Calu3 (cell line): ENCODE measurements at regions not wholly inside any gene's neighbourhood (a gene's known extent, or its start where the extent isn't known, plus 50 kb on each side); places are given as distances from the start of the nearest gene placed in this dataset.

Experiments
- BruUV-seq: library from RNA; stranded (reverse); fragments of 400-500 nt; replicated peaks from 2 replicates; lab custom pipeline; 2021; lab: Mats Ljungman, UMichigan
- CTCF ChIA-PET: fragments of 300-600 bp; sonication (Branson Sonifier 250); formaldehyde crosslinking; loops from one replicate; lab custom pipeline; 2022; ENCODE audit warnings: antibody characterized with exemption; lab: Charles Lee
- DNase-seq: peaks from one replicate; pipeline ENCODE4 v3.0.0; 2022
- H3K27ac Mint-ChIP-seq: one replicate; pipeline ENCODE4 v1.8.0; 2022; ENCODE audit warnings: mixed read lengths; ENCODE audit not compliant: unreplicated experiment
- H3K27me3 Mint-ChIP-seq: one replicate; pipeline ENCODE4 v1.8.0; 2022; ENCODE audit warnings: mixed read lengths; ENCODE audit not compliant: unreplicated experiment
- H3K36me3 Mint-ChIP-seq: one replicate; pipeline ENCODE4 v1.8.0; 2022; ENCODE audit warnings: mild to moderate bottlenecking, moderate library complexity, mixed read lengths; ENCODE audit not compliant: insufficient read depth, unreplicated experiment
- H3K4me1 Mint-ChIP-seq: one replicate; pipeline ENCODE4 v1.8.0; 2022; ENCODE audit warnings: mild to moderate bottlenecking, low read depth, mixed read lengths; ENCODE audit not compliant: unreplicated experiment
- H3K4me3 Mint-ChIP-seq: one replicate; pipeline ENCODE4 v1.8.0; 2022; ENCODE audit warnings: mild to moderate bottlenecking, low read depth, moderate library complexity, mixed read lengths; ENCODE audit not compliant: unreplicated experiment
- H3K9me3 Mint-ChIP-seq: one replicate; pipeline ENCODE4 v1.8.0; 2022; ENCODE audit warnings: low read depth, mixed read lengths; ENCODE audit not compliant: unreplicated experiment
- intact Hi-C: fragments of 100-400 bp; cut with micrococcal nuclease; formaldehyde crosslinking; loops from one replicate; pipeline ENCODE4 v1.10.0; 2022; ENCODE audit not compliant: unreplicated experiment
- TF ChIP-seq, protein P1 (sequence below): fragments of 200-600 bp; IDR thresholded peaks from one replicate; pipeline ENCODE4 v1.8.0; 2022; ENCODE audit warnings: antibody characterized with exemption; ENCODE audit not compliant: unreplicated experiment

DNA sequence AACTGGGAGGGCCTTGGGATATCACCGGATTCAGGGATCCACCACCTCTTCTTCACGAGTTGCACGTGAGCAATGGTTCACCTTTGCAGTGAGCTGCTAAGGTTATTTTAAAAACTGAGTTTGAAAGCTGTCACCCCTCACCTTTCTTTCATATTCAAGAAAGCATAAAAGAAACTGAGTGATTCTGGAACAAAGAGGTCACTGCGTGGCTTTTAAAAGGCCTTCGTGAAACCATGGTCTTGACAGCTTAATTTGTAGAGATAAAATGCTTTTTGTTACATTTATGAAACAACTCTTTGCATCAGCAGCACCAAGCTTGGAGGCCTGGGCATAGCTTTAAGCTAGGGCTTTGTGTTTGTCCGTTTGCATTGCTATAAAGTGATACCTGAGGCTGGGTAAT lies 101.4 kb upstream of the NECTIN1 start:
- Mint-ChIP-seq H3K36me3 (no peaks in the 10 kb centered on the region), H3K27ac (no peak overlapping the region), H3K4me3 (no peak overlapping the region), H3K4me1 (no peaks in the 10 kb centered on the region), H3K9me3 (no peaks in the 10 kb centered on the region), H3K27me3 (peaks cover 79% of the 10 kb centered on the region)
- CTCF ChIA-PET, result no interaction called here
- DNase-seq, result no peak
- TF ChIP-seq, protein P1, sequence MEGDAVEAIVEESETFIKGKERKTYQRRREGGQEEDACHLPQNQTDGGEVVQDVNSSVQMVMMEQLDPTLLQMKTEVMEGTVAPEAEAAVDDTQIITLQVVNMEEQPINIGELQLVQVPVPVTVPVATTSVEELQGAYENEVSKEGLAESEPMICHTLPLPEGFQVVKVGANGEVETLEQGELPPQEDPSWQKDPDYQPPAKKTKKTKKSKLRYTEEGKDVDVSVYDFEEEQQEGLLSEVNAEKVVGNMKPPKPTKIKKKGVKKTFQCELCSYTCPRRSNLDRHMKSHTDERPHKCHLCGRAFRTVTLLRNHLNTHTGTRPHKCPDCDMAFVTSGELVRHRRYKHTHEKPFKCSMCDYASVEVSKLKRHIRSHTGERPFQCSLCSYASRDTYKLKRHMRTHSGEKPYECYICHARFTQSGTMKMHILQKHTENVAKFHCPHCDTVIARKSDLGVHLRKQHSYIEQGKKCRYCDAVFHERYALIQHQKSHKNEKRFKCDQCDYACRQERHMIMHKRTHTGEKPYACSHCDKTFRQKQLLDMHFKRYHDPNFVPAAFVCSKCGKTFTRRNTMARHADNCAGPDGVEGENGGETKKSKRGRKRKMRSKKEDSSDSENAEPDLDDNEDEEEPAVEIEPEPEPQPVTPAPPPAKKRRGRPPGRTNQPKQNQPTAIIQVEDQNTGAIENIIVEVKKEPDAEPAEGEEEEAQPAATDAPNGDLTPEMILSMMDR, result no peak
- intact Hi-C loops, result no loop called here
- BruUV-seq, result no TSS peak

DNA sequence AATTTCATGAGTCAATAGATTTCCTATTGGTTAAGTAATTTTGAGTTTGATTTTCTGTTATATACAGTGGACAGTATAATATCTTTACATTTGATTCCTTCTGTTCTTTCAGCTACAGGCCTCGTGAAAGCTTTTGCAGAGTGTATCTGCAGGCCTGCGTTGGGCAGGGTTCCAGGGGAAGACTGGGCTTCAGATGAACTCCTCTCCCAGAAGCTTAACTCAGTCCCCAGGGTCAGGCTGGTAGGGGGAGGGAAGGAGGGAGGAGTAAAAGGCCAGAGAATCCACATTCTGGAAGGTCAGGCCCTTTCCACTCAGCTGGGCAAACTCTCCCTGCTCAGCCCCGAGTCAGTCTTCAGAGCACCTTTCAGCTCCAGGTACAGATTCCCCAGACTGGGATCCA lies 100.4 kb upstream of the NECTIN1 start:
- Mint-ChIP-seq H3K4me1 (no peaks in the 10 kb centered on the region), H3K27me3 (peaks cover 79% of the 10 kb centered on the region), H3K4me3 (no peak overlapping the region), H3K27ac (no peak overlapping the region), H3K9me3 (no peaks in the 10 kb centered on the region), H3K36me3 (no peaks in the 10 kb centered on the region)
- TF ChIP-seq, protein P1, result no peak
- CTCF ChIA-PET, result no interaction called here
- no TSS peak for BruUV-seq
- intact Hi-C loops, result no loop called here
- DNase-seq, result no peak

DNA sequence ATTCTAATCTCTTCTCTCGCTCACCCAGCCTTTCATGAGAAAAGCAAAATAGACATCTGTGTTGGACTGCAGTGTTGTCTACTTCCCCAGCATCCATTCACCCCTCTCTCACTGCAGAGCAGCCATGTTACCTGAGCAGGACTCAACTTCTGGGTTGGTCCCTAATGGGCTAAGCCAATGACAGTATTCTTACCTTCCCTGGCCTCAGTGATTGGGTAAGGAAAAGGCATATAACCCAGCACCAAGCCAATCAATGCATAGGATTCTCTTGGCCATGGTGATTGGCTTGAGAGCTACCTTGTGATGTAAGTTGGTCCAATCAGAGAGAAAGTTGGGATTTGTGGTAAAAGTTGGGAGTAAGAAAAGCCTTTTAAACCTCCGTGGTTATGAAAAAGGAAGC lies 99.8 kb upstream of the NECTIN1 start:
- H3K27ac Mint-ChIP-seq, result no peak overlapping the region
- H3K4me1 Mint-ChIP-seq, result no peaks in the 10 kb centered on the region
- TF ChIP-seq, protein P1, result no peak
- peaks cover 79% of the 10 kb centered on the region for H3K27me3 Mint-ChIP-seq
- no TSS peak for BruUV-seq
- no peak overlapping the region for H3K4me3 Mint-ChIP-seq
- no peak for DNase-seq
- H3K9me3 Mint-ChIP-seq, result no peaks in the 10 kb centered on the region
- intact Hi-C loops, result no loop called here
- H3K36me3 Mint-ChIP-seq, result no peaks in the 10 kb centered on the region
- CTCF ChIA-PET, result no interaction called here

DNA sequence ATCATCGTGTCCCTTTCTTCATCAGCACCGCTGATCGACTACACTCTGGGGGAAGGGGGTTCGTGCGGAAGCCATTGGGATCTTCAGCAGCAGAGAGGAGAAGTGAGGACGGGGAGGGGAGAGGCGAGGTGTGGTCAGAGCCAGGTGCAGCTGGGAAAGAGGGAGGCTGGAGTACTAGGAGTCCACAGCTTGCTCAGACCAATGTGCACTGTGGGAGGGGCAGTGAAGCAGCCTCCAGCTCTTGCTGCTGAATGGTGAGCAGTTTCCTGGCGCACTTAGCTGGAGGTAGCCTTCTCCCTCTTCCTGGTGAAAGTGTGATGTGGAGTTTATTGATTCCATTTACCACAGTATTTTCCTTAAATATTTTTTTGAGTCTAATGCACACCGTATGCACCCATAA lies 99.0 kb upstream of the NECTIN1 start:
- Mint-ChIP-seq H3K4me1 (no peaks in the 10 kb centered on the region), H3K27ac (no peak overlapping the region), H3K27me3 (peaks cover 84% of the 10 kb centered on the region), H3K9me3 (no peaks in the 10 kb centered on the region), H3K36me3 (no peaks in the 10 kb centered on the region), H3K4me3 (no peak overlapping the region)
- CTCF ChIA-PET, result no interaction called here
- no TSS peak for BruUV-seq
- TF ChIP-seq, protein P1, result no peak
- DNase-seq, result no peak
- intact Hi-C loops, result no loop called here

DNA sequence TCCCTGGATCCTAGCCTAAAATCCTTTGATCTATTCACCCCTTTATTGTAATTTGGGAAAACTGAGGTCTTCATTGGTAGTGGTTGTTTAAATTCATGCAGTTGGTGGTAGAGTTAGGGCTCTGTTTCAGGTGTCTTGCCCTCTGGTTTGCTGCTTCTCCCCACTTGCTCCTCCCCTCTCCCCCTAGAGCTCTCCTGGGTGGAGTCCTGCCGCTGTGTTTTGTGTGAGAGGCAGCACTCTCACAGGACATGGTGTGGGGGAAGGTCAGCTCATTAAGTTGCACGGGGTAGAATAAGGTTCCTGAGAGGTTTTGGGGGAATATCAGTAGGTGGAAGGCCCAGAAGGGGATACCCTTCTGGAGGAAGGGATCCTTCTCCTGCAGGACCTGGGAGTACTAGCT lies 98.1 kb upstream of the NECTIN1 start:
- no peaks in the 10 kb centered on the region for H3K4me1 Mint-ChIP-seq
- TF ChIP-seq, protein P1, result no peak
- no TSS peak for BruUV-seq
- H3K9me3 Mint-ChIP-seq, result no peaks in the 10 kb centered on the region
- CTCF ChIA-PET, result no interaction called here
- intact Hi-C loops, result no loop called here
- no peak overlapping the region for H3K4me3 Mint-ChIP-seq
- H3K27ac Mint-ChIP-seq, result no peak overlapping the region
- H3K36me3 Mint-ChIP-seq, result no peaks in the 10 kb centered on the region
- DNase-seq, result no peak
- peaks cover 92% of the 10 kb centered on the region for H3K27me3 Mint-ChIP-seq
